Astrocyte (in vitro differentiated cells and primary cell): ENCODE measurements at regions not wholly inside any gene's neighbourhood (a gene's known extent, or its start where the extent isn't known, plus 50 kb on each side); places are given as distances from the start of the nearest gene placed in this dataset.
"Not testable (repeated sequence)": the region's sequence is repeated elsewhere in the genome, so short reads cannot be mapped to it uniquely, and the experiment has no call there.

ENCODE experiments used
- EZH2 ChIP-seq: IDR thresholded peaks from 2 replicates; pipeline ENCODE4 v1.6.1; 2012; ENCODE audit warnings: mild to moderate bottlenecking, low read length, inconsistent platforms; ENCODE audit not compliant: insufficient read depth
- TF ChIP-seq, protein P1 (sequence below): IDR thresholded peaks from 2 replicates; pipeline ENCODE4 v1.5.1; 2011; ENCODE audit warnings: low read depth, mild to moderate bottlenecking, inconsistent platforms, low read length, moderate library complexity; ENCODE audit not compliant: insufficient read depth

- TF ChIP-seq, protein P1, sequence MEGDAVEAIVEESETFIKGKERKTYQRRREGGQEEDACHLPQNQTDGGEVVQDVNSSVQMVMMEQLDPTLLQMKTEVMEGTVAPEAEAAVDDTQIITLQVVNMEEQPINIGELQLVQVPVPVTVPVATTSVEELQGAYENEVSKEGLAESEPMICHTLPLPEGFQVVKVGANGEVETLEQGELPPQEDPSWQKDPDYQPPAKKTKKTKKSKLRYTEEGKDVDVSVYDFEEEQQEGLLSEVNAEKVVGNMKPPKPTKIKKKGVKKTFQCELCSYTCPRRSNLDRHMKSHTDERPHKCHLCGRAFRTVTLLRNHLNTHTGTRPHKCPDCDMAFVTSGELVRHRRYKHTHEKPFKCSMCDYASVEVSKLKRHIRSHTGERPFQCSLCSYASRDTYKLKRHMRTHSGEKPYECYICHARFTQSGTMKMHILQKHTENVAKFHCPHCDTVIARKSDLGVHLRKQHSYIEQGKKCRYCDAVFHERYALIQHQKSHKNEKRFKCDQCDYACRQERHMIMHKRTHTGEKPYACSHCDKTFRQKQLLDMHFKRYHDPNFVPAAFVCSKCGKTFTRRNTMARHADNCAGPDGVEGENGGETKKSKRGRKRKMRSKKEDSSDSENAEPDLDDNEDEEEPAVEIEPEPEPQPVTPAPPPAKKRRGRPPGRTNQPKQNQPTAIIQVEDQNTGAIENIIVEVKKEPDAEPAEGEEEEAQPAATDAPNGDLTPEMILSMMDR, result not testable (repeated sequence)
- TF ChIP-seq EZH2, result not testable (repeated sequence)
Observed at GRCh38 chr1:146537775-146538373, 309.1 kb upstream of the NOTCH2NLA start.
